ENCODE measurements at regions not wholly inside any gene's neighbourhood (a gene's known extent, or its start where the extent isn't known, plus 50 kb on each side); places are given as distances from the start of the nearest gene placed in this dataset.

DNA sequence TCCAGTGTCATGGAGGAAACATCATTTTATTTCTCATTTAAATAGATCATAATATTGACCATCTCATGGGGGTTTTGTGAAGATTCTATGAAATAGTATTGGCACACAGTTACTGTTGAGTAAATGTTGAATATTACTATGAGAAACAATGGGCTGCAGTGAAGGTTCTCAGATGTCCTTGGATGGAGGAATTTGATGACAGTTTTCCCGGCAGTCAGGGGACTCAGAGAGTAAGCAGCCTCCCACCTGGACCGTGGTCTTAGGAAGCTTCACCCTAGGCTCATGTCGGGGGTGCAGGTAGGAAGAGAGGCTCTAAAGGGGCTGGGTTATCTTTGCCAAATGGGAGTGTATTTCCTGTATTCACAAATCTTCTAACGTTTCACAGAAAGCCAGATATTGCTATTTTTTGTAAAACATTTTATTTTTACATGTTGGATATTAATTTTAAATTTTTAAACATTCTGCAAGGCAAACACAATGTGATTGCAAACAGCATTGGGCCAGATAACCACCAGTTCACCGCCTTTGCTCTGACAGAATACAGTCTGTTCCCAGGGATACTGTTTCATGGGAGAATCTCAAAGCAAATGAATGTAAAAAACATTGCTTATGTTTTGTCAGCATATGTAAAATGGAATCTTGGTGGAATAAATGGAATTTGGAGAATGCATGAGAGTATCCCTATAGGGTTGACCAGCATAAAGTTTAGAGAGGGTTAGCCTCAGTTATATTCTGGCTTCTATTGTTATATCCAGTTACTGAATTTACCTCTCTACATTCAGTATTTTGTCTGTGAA lies 380.8 kb upstream of the TMEM132C start:
- H3K4me1 ChIP-seq (ENCODE audit: control insufficient read depth in 2 of 2, insufficient read depth in 1 of 2, low read depth in 1 of 2, low read length in 2 of 2) = no peaks in the 10 kb centered on the region
- no peak overlapping the region for H3K4me2 ChIP-seq (ENCODE audit: insufficient read depth, low read length, poor library complexity, severe bottlenecking)
- no peak overlapping the region for H3K23ac ChIP-seq (ENCODE audit: low read depth, low read length, poor library complexity)
- H3K4ac ChIP-seq (ENCODE audit: low read length) = no peak overlapping the region
- no peaks in the 10 kb centered on the region for H3K9me3 ChIP-seq (replicated peaks in 1 of 2; ENCODE audit: control insufficient read depth in 2 of 2, insufficient read depth in 1 of 2, low read depth in 1 of 2, low read length in 2 of 2)
- no peak overlapping the region for H4K91ac ChIP-seq (ENCODE audit: low read depth, low read length, poor library complexity)
- H2AK5ac ChIP-seq (ENCODE audit: low read depth, low read length) = no peak overlapping the region
- DNase-seq (ENCODE audit: low spot score) = no peak
- no peak overlapping the region for H3K27ac ChIP-seq (replicated peaks; ENCODE audit: low read length)
- H2BK12ac ChIP-seq (ENCODE audit: low read length) = no peak overlapping the region
- no CpG with 5 or more reads among the region's 5 CpGs for WGBS, 2 donors (ENCODE audit: extremely low coverage in 2 of 2, insufficient read length in 2 of 2, insufficient replicate concordance in 1 of 2)
- no peak overlapping the region for H2BK5ac ChIP-seq (ENCODE audit: low read length)
- H3K4me3 ChIP-seq (ENCODE audit: low read length in 2 of 2) = no peak overlapping the region
- no peak overlapping the region for H3K18ac ChIP-seq (ENCODE audit: low read length)
- H4K8ac ChIP-seq (ENCODE audit: low read depth, low read length) = no peak overlapping the region
- no peaks in the 10 kb centered on the region for H3K27me3 ChIP-seq (ENCODE audit: control insufficient read depth in 3 of 3, insufficient read depth in 3 of 3, low read depth in 1 of 3, low read length in 3 of 3)
- no peak overlapping the region for H2BK120ac ChIP-seq (ENCODE audit: low read depth, low read length)
- no peaks in the 10 kb centered on the region for H3K36me3 ChIP-seq (replicated peaks in 1 of 2; ENCODE audit: control insufficient read depth in 2 of 2, insufficient read depth in 2 of 2, low read length in 2 of 2)
- no peaks in the 10 kb centered on the region for H3K79me1 ChIP-seq (ENCODE audit: low read depth, low read length)
- H2AFZ ChIP-seq (ENCODE audit: low read length) = no peak overlapping the region
- no peak overlapping the region for H3K14ac ChIP-seq (ENCODE audit: low read length)
- no peak overlapping the region for H2BK15ac ChIP-seq (ENCODE audit: low read length)
- no peak overlapping the region for H3K9ac ChIP-seq (ENCODE audit: low read depth, low read length, poor library complexity)

DNA sequence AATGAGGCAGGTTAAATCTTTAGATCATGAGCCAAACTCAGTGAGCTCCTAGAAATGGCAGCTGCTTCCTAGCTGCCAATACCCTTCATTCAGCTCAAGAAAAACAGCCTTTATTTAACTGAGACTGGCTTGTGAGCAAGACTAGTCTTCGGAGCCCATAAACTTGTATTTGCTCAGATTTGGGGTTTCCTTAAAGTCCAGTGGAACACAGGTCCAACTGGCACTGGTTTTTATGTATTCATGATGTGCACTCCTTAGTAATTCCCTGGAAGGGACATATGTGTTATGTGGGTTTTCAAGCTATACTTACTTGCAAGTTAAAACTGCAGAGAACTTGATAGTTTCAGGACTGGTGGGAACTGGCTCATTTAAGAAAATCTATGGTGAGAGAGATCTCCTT lies 380.1 kb upstream of the TMEM132C start:
- H3K27ac ChIP-seq (replicated peaks; ENCODE audit: low read length) = no peak overlapping the region
- H3K36me3 ChIP-seq (replicated peaks in 1 of 2; ENCODE audit: control insufficient read depth in 2 of 2, insufficient read depth in 2 of 2, low read length in 2 of 2) = no peaks in the 10 kb centered on the region
- H3K9ac ChIP-seq (ENCODE audit: low read depth, low read length, poor library complexity) = no peak overlapping the region
- H4K8ac ChIP-seq (ENCODE audit: low read depth, low read length) = no peak overlapping the region
- H4K91ac ChIP-seq (ENCODE audit: low read depth, low read length, poor library complexity) = no peak overlapping the region
- H3K4me3 ChIP-seq (ENCODE audit: low read length in 2 of 2) = no peak overlapping the region
- no peak overlapping the region for H3K14ac ChIP-seq (ENCODE audit: low read length)
- H2BK5ac ChIP-seq (ENCODE audit: low read length) = no peak overlapping the region
- H2BK120ac ChIP-seq (ENCODE audit: low read depth, low read length) = no peak overlapping the region
- no peak overlapping the region for H2AFZ ChIP-seq (ENCODE audit: low read length)
- no peak for DNase-seq (ENCODE audit: low spot score)
- H3K4me1 ChIP-seq (ENCODE audit: control insufficient read depth in 2 of 2, insufficient read depth in 1 of 2, low read depth in 1 of 2, low read length in 2 of 2) = no peaks in the 10 kb centered on the region
- no peaks in the 10 kb centered on the region for H3K9me3 ChIP-seq (replicated peaks in 1 of 2; ENCODE audit: control insufficient read depth in 2 of 2, insufficient read depth in 1 of 2, low read depth in 1 of 2, low read length in 2 of 2)
- H2BK15ac ChIP-seq (ENCODE audit: low read length) = no peak overlapping the region
- no peak overlapping the region for H3K4ac ChIP-seq (ENCODE audit: low read length)
- H3K79me1 ChIP-seq (ENCODE audit: low read depth, low read length) = no peaks in the 10 kb centered on the region
- no peaks in the 10 kb centered on the region for H3K27me3 ChIP-seq (ENCODE audit: control insufficient read depth in 3 of 3, insufficient read depth in 3 of 3, low read depth in 1 of 3, low read length in 3 of 3)
- no peak overlapping the region for H3K4me2 ChIP-seq (ENCODE audit: insufficient read depth, low read length, poor library complexity, severe bottlenecking)
- H3K18ac ChIP-seq (ENCODE audit: low read length) = no peak overlapping the region
- no peak overlapping the region for H2BK12ac ChIP-seq (ENCODE audit: low read length)
- WGBS, 2 donors (ENCODE audit: extremely low coverage in 2 of 2, insufficient read length in 2 of 2, insufficient replicate concordance in 1 of 2) = no CpG with 5 or more reads among the region's 1 CpG
- H3K23ac ChIP-seq (ENCODE audit: low read depth, low read length, poor library complexity) = no peak overlapping the region
- H2AK5ac ChIP-seq (ENCODE audit: low read depth, low read length) = no peak overlapping the region

DNA sequence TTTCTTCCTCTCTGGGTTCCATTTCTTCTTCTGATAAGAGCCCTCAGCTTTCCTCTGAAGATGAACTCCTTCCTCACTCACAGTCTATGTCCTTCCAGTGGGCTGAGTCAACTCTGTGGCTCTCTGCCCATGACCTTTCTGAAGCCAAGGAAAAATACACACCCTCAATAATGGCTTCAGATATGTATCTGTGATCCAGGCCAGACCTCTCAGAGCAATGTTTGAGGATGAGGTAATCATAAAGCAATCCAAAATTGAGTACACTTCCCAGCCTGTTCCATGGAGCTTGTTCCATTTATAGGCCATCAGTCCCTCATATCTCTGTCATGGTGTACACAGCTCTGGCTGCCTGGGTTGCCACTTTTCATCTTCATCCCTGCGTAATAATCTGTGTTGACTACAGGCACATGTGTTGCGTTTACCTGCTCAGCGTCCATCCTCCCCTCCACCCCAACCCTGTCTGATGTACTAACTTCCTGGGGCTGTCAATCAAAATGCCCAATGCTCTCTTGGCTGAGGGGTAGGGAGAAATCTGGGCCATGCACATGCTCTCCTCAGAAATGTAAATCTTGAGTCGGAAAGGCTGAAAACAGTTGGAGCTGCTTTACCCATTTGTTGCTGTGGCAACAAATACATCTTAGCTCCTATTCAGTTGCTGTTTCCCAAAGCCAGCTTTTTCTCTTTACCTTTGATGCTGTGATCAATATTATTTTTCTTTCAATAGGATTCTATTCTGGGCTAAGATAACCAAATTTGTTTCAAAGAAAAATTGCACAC lies 377.8 kb upstream of the TMEM132C start:
- no peak overlapping the region for H3K4ac ChIP-seq (ENCODE audit: low read length)
- no peak overlapping the region for H3K4me2 ChIP-seq (ENCODE audit: insufficient read depth, low read length, poor library complexity, severe bottlenecking)
- H3K79me1 ChIP-seq (ENCODE audit: low read depth, low read length) = no peaks in the 10 kb centered on the region
- H3K36me3 ChIP-seq (replicated peaks in 1 of 2; ENCODE audit: control insufficient read depth in 2 of 2, insufficient read depth in 2 of 2, low read length in 2 of 2) = no peaks in the 10 kb centered on the region
- H3K18ac ChIP-seq (ENCODE audit: low read length) = no peak overlapping the region
- H3K23ac ChIP-seq (ENCODE audit: low read depth, low read length, poor library complexity) = no peak overlapping the region
- whole genome bisulfite sequencing, 2 donors (ENCODE audit: extremely low coverage in 2 of 2, insufficient read length in 2 of 2, insufficient replicate concordance in 1 of 2) = no CpG with 5 or more reads among the region's 4 CpGs
- H3K14ac ChIP-seq (ENCODE audit: low read length) = no peak overlapping the region
- no peak overlapping the region for H4K91ac ChIP-seq (ENCODE audit: low read depth, low read length, poor library complexity)
- no peak overlapping the region for H3K4me3 ChIP-seq (ENCODE audit: low read length in 2 of 2)
- H3K9ac ChIP-seq (ENCODE audit: low read depth, low read length, poor library complexity) = no peak overlapping the region
- H3K27me3 ChIP-seq (ENCODE audit: control insufficient read depth in 3 of 3, insufficient read depth in 3 of 3, low read depth in 1 of 3, low read length in 3 of 3) = no peaks in the 10 kb centered on the region
- H2AK5ac ChIP-seq (ENCODE audit: low read depth, low read length) = no peak overlapping the region
- no peaks in the 10 kb centered on the region for H3K9me3 ChIP-seq (replicated peaks in 1 of 2; ENCODE audit: control insufficient read depth in 2 of 2, insufficient read depth in 1 of 2, low read depth in 1 of 2, low read length in 2 of 2)
- H2BK12ac ChIP-seq (ENCODE audit: low read length) = no peak overlapping the region
- H3K4me1 ChIP-seq (ENCODE audit: control insufficient read depth in 2 of 2, insufficient read depth in 1 of 2, low read depth in 1 of 2, low read length in 2 of 2) = no peaks in the 10 kb centered on the region
- no peak overlapping the region for H2BK5ac ChIP-seq (ENCODE audit: low read length)
- H2BK15ac ChIP-seq (ENCODE audit: low read length) = no peak overlapping the region
- H3K27ac ChIP-seq (replicated peaks; ENCODE audit: low read length) = no peak overlapping the region
- no peak overlapping the region for H4K8ac ChIP-seq (ENCODE audit: low read depth, low read length)
- no peak overlapping the region for H2BK120ac ChIP-seq (ENCODE audit: low read depth, low read length)
- no peak overlapping the region for H2AFZ ChIP-seq (ENCODE audit: low read length)
- no peak for DNase-seq (ENCODE audit: low spot score)

DNA sequence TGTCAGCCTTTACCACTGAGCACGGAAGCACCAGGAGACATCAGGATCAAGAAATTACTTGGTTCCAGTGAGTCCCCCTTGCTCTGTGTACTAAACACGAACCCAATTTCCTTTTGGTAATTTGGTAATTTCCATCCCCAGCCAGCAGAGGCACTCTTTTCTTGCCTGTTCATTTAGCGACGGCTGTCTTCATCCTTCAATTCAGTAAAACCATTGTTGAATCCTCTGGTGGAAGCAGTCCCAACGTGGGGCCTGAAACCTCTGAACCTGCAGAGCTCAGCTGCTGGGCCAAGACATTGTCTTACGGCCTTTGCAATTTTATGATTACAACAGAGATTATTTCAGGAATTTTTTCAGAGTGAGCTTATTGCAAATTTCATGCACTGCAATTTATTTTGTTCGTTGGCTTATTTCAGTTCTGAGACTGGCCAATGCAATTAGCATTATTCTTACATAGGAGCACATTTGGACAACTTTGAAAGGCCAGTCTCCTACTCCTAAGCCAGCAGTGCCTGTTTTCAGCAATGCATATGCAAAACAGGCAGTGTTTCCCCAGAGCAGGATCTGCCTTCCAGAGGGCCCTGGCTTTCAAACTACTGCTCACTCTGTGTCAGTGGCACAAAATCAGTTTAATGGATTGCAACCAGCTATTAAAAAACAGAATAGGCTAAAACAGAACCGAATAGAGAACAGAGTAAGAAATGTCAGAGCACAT lies 372.9 kb upstream of the TMEM132C start:
- Histone ChIP-seq H3K79me1 (ENCODE audit: low read depth, low read length) (no peaks in the 10 kb centered on the region), H3K4me1 (ENCODE audit: control insufficient read depth in 2 of 2, insufficient read depth in 1 of 2, low read depth in 1 of 2, low read length in 2 of 2) (peaks cover 0 to 1% of the 10 kb centered on the region in 2 donors), H2BK120ac (ENCODE audit: low read depth, low read length) (no peak overlapping the region), H3K36me3 (replicated peaks in 1 of 2; ENCODE audit: control insufficient read depth in 2 of 2, insufficient read depth in 2 of 2, low read length in 2 of 2) (no peaks in the 10 kb centered on the region), H3K27ac (replicated peaks; ENCODE audit: low read length) (no peak overlapping the region), H3K4ac (ENCODE audit: low read length) (no peak overlapping the region), H3K9me3 (replicated peaks in 1 of 2; ENCODE audit: control insufficient read depth in 2 of 2, insufficient read depth in 1 of 2, low read depth in 1 of 2, low read length in 2 of 2) (no peaks in the 10 kb centered on the region), H2BK15ac (ENCODE audit: low read length) (no peak overlapping the region), H3K14ac (ENCODE audit: low read length) (no peak overlapping the region), H4K8ac (ENCODE audit: low read depth, low read length) (no peak overlapping the region), H2AFZ (ENCODE audit: low read length) (no peak overlapping the region), H3K4me3 (ENCODE audit: low read length in 2 of 2) (no peak overlapping the region), H2BK5ac (ENCODE audit: low read length) (no peak overlapping the region), H4K91ac (ENCODE audit: low read depth, low read length, poor library complexity) (no peak overlapping the region), H3K9ac (ENCODE audit: low read depth, low read length, poor library complexity) (no peak overlapping the region), H3K23ac (ENCODE audit: low read depth, low read length, poor library complexity) (no peak overlapping the region), H2BK12ac (ENCODE audit: low read length) (no peak overlapping the region), H3K4me2 (ENCODE audit: insufficient read depth, low read length, poor library complexity, severe bottlenecking) (no peak overlapping the region), H3K27me3 (ENCODE audit: control insufficient read depth in 3 of 3, insufficient read depth in 3 of 3, low read depth in 1 of 3, low read length in 3 of 3) (no peaks in the 10 kb centered on the region), H2AK5ac (ENCODE audit: low read depth, low read length) (no peak overlapping the region), H3K18ac (ENCODE audit: low read length) (no peak overlapping the region)
- no peak for DNase-seq (ENCODE audit: low spot score)
- no CpG with 5 or more reads among the region's 8 CpGs for WGBS, 2 donors (ENCODE audit: extremely low coverage in 2 of 2, insufficient read length in 2 of 2, insufficient replicate concordance in 1 of 2)
